A673 (cell line): ENCODE measurements at regions not wholly inside any gene's neighbourhood (a gene's known extent, or its start where the extent isn't known, plus 50 kb on each side); places are given as distances from the start of the nearest gene placed in this dataset.

Experiments used
- BruUV-seq: library from RNA; stranded (reverse); fragments of 400-500 nt; replicated peaks from 2 replicates; lab custom pipeline; 2021; lab: Mats Ljungman, UMichigan
- CTCF ChIA-PET: fragments of 300-600 bp; sonication (Branson Sonifier 250); formaldehyde crosslinking; loops from one replicate; lab custom pipeline; 2022; ENCODE audit warnings: antibody characterized with exemption; lab: Charles Lee
- POLR2A ChIA-PET: fragments of 300-600 bp; sonication (Branson Sonifier 250); formaldehyde crosslinking; loops from one replicate; lab custom pipeline; 2022; ENCODE audit warnings: antibody characterized with exemption; ENCODE audit not compliant: low non-redundant PET; lab: Charles Lee
- DNase-seq: peaks from one replicate; pipeline ENCODE4 v3.0.0-alpha.2; 2015; ENCODE audit warnings: low spot score
- H3K27ac ChIP-seq: fragments of 200-600 bp; sonication (generic); 2 replicates; pipeline ENCODE4 v1.5.1; 2016; ENCODE audit warnings: mixed run types, low read depth, mild to moderate bottlenecking, mixed read lengths, antibody characterized with exemption, low read length; ENCODE audit not compliant: poor library complexity, severe bottlenecking
- H3K27me3 ChIP-seq: fragments of 200-600 bp; sonication (generic); replicated peaks from 2 replicates; pipeline ENCODE4 v1.6.1; 2017; ENCODE audit warnings: mixed run types, low read depth, mild to moderate bottlenecking, mixed read lengths, antibody characterized with exemption, low read length; ENCODE audit not compliant: insufficient read depth, poor library complexity
- H3K36me3 ChIP-seq: fragments of 200-600 bp; sonication (generic); 2 replicates; pipeline ENCODE4 v1.6.1; 2016; ENCODE audit warnings: mixed run types, mild to moderate bottlenecking, mixed read lengths, antibody characterized with exemption, low read length; ENCODE audit not compliant: insufficient read depth, poor library complexity, severe bottlenecking
- H3K4me1 ChIP-seq: fragments of 200-600 bp; sonication (generic); 2 replicates; pipeline ENCODE4 v1.6.1; 2017; ENCODE audit warnings: mixed run types, mild to moderate bottlenecking, mixed read lengths, antibody characterized with exemption, low read length; ENCODE audit not compliant: insufficient read depth, poor library complexity, severe bottlenecking
- H3K4me3 ChIP-seq: fragments of 200-600 bp; sonication (generic); 2 replicates; pipeline ENCODE4 v1.5.1; 2016; ENCODE audit warnings: low read depth, mixed run types, mild to moderate bottlenecking, mixed read lengths, low read length; ENCODE audit not compliant: poor library complexity, severe bottlenecking
- H3K9me3 ChIP-seq: fragments of 200-600 bp; sonication (generic); 2 replicates; pipeline ENCODE4 v1.6.1; 2016; ENCODE audit warnings: mixed run types, low read depth, mild to moderate bottlenecking, mixed read lengths, antibody characterized with exemption, low read length; ENCODE audit not compliant: poor library complexity, severe bottlenecking
- CTCF ChIP-seq: fragments of 300-800, 200-600 bp; sonication (generic); conservative IDR thresholded peaks from 2 replicates; pipeline ENCODE4 v1.5.1; 2017; ENCODE audit warnings: low read depth, mild to moderate bottlenecking, antibody characterized with exemption, low read length, moderate library complexity, mixed read lengths
- EZH2 ChIP-seq: fragments of 200-600 bp; sonication (generic); IDR thresholded peaks from 2 replicates; pipeline ENCODE4 v1.6.1; 2017; ENCODE audit warnings: borderline replicate concordance, low read depth, mild to moderate bottlenecking, mixed read lengths, antibody characterized with exemption, low read length; ENCODE audit not compliant: poor library complexity, severe bottlenecking
- intact Hi-C: fragments of 100-400 bp; cut with micrococcal nuclease; formaldehyde crosslinking; loops from one replicate; pipeline ENCODE4 v1.10.0; 2022; ENCODE audit not compliant: unreplicated experiment

GRCh38 chr22:44384563-44385295 lies 72.0 kb upstream of the SHISAL1 start:
- ChIA-PET POLR2A (no interaction called here), CTCF (no interaction called here)
- DNase-seq = no peak
- no TSS peak for BruUV-seq
- TF ChIP-seq EZH2 (no peak), CTCF (no peak)
- no peak overlapping the region for H3K4me3 ChIP-seq
- intact Hi-C loops = no loop called here
- no peaks in the 10 kb centered on the region for H3K4me1 ChIP-seq
- no peaks in the 10 kb centered on the region for H3K27me3 ChIP-seq
- H3K36me3 ChIP-seq = no peaks in the 10 kb centered on the region
- H3K27ac ChIP-seq = no peak overlapping the region
- no peaks in the 10 kb centered on the region for H3K9me3 ChIP-seq

- no peak overlapping the region for H3K4me3 ChIP-seq
- TF ChIP-seq EZH2 = no peak
- no peak for TF ChIP-seq CTCF
- no peaks in the 10 kb centered on the region for H3K9me3 ChIP-seq
- H3K36me3 ChIP-seq = no peaks in the 10 kb centered on the region
- no peaks in the 10 kb centered on the region for H3K4me1 ChIP-seq
- DNase-seq = no peak
- H3K27me3 ChIP-seq = no peaks in the 10 kb centered on the region
- intact Hi-C loops = no loop called here
- ChIA-PET CTCF (no interaction called here), POLR2A (no interaction called here)
- H3K27ac ChIP-seq = no peak overlapping the region
- no TSS peak for BruUV-seq
Measured at GRCh38 chr22:44383652-44384562, 71.2 kb upstream of the SHISAL1 start.

DNA sequence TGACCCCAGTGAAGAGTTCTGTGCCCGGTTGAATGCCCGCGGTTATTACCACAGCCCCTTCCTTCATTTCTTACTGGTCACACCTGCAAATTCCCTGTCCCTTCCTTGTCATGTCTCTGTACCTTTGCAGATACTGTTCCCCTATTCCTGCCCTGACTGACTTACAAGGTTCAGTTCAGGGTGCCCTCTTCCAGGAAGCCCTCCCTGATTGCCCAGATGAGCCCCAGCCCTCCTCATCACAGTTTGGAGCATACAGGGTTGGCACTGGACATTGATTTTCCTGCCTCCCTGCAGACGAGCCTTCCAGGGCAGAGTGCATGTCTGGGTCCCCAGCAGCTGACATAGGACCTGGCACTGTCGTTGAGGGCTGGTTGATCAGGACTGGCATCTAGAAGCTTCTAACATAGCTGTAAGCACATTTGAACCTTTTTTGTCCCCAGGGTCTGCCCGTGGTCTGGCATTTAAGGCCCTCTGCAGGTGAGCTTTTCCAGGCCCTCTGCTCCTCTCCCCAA lies 70.4 kb upstream of the SHISAL1 start:
- Histone ChIP-seq H3K4me3 (no peak overlapping the region), H3K9me3 (no peaks in the 10 kb centered on the region), H3K27ac (no peak overlapping the region), H3K27me3 (no peaks in the 10 kb centered on the region), H3K4me1 (no peaks in the 10 kb centered on the region), H3K36me3 (no peaks in the 10 kb centered on the region)
- BruUV-seq = no TSS peak
- intact Hi-C loops = no loop called here
- CTCF ChIA-PET = no interaction called here
- POLR2A ChIA-PET = no interaction called here
- TF ChIP-seq CTCF (no peak), EZH2 (no peak)
- DNase-seq = no peak
